ENCODE measurements at regions not wholly inside any gene's neighbourhood (a gene's known extent, or its start where the extent isn't known, plus 50 kb on each side); places are given as distances from the start of the nearest gene placed in this dataset.

- TF ChIP-seq CTCF (IDR thresholded peaks at IDR 0.05) (no peak), POLR2A (IDR thresholded peaks at IDR 0.05) (no peak)
Measured at GRCh38 chr13:69389899-69390298, 717.7 kb upstream of the ATXN8OS start.

Measured in lower leg skin (tissue), 3 donors.